Fibroblast of mammary gland (primary cell): ENCODE measurements at regions not wholly inside any gene's neighbourhood (a gene's known extent, or its start where the extent isn't known, plus 50 kb on each side); places are given as distances from the start of the nearest gene placed in this dataset.
A peak's percentile ranks its signal among the peaks of the same experiment; 100 is the strongest.

ENCODE experiments used
- DNase-seq: peaks from one replicate; pipeline ENCODE4 v3.0.0-alpha.2; 2010; ENCODE audit warnings: low read depth
- H3K4me3 ChIP-seq: 2 replicates; pipeline ENCODE4 v1.5.1; 2011; ENCODE audit warnings: low read depth, mild to moderate bottlenecking, low read length, moderate library complexity; ENCODE audit not compliant: control insufficient read depth
- TF ChIP-seq, protein P1 (sequence below): conservative IDR thresholded peaks from 2 replicates; pipeline ENCODE4 v1.5.1; 2011; ENCODE audit warnings: low read depth, low read length, inconsistent platforms; ENCODE audit not compliant: control insufficient read depth, insufficient read depth

DNA sequence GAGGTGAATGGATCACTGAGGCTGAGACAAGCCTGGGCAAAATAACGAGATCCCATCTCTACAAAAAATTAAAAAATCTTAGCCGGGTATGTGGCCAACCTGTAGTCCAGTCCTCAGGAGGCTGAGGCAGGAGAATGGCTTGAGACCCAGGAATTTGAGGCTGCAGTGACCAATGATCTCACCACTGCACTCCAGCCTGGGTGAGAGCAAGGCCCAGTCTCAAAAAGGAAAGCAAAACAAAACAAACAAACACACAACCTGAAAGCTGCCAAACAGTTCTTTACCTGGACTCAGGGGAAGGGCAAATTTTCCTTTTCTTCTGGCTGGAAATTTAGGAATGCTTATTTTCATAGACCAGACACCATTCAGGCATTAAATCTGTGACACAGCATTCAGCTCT, 163.1 kb upstream of the FAT1 start:
- TF ChIP-seq, protein P1, sequence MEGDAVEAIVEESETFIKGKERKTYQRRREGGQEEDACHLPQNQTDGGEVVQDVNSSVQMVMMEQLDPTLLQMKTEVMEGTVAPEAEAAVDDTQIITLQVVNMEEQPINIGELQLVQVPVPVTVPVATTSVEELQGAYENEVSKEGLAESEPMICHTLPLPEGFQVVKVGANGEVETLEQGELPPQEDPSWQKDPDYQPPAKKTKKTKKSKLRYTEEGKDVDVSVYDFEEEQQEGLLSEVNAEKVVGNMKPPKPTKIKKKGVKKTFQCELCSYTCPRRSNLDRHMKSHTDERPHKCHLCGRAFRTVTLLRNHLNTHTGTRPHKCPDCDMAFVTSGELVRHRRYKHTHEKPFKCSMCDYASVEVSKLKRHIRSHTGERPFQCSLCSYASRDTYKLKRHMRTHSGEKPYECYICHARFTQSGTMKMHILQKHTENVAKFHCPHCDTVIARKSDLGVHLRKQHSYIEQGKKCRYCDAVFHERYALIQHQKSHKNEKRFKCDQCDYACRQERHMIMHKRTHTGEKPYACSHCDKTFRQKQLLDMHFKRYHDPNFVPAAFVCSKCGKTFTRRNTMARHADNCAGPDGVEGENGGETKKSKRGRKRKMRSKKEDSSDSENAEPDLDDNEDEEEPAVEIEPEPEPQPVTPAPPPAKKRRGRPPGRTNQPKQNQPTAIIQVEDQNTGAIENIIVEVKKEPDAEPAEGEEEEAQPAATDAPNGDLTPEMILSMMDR, result no peak
- no peak for DNase-seq
- no peak overlapping the region for H3K4me3 ChIP-seq

DNA sequence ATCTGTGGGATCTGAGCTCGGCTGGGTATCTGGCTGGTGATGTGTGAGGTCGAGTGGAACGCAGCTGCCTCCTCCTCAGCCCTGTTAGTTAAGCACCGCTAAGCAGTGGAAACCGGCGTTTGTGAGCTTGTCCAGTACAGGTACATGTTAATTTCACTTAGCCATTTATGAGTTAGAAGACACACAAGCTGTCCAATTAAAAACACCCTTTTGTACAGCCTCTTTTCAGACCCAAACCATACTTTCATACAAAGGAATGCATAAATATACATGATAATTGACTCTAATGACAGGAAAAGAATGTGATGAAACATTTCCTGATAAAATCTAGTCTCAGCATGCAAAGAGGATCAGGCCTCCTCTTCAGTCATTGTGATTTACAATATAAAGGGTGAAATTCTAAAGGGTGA, 163.6 kb upstream of the FAT1 start:
- H3K4me3 ChIP-seq, result no peak overlapping the region
- no peak for DNase-seq
- TF ChIP-seq, protein P1, result no peak

DNA sequence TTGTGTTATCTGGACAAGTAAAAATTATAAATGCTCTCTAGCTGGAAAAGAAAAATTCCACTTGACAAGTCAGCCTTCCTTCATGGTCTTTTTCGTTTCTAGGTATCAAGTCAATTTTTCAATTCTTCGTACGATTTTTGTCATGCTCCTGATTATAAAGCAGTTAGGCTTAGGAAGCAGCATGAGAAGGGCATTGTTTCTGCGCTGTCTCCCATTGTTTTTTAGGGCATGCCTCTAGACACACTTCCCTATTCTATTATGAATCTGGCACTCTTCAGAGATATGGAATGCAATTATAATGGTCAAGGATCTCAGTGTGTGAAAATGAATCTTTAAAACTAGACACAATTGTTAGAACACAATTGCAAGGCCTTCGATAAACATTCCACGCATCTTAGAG, 164.1 kb upstream of the FAT1 start:
- H3K4me3 ChIP-seq, result no peak overlapping the region
- TF ChIP-seq, protein P1, result no peak
- no peak for DNase-seq

DNA sequence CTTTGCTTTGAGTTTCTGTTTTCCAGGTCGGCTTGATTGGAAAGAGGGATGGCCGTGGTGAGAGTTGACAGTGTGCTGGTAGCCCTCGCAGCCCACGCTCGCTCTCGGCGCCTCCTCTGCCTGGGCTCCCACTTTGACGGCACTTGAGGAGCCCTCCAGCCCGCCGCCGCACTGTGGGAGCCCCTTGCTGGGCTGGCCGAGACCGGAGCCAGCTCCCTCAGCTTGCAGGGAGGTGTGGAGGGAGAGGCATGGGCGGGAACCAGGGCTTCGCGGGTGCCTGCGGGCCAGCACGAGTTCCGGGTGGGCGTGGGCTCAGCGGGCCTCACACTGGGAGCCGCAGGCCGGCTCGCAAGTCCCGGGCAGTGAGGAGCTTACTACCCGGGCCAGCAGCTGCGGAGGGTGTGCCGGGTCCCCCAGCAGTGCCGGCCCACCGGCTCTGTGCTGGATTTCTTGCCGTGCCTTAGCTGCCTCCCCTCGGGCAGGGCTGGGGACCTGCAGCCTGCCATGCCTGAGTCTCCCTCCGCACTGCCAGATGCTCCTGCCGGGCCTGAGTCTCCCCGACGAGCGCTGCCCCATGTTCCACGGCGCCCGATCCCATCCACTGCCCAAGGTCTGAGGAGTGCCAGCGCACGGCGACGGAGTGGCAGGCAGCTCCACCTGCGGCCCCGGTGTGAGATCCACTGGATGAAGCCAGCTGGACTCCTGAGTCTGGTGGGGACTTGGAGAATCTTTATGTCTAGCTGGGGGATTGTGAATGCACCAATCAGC, 166.4 kb upstream of the FAT1 start:
- TF ChIP-seq, protein P1, result no peak

DNA sequence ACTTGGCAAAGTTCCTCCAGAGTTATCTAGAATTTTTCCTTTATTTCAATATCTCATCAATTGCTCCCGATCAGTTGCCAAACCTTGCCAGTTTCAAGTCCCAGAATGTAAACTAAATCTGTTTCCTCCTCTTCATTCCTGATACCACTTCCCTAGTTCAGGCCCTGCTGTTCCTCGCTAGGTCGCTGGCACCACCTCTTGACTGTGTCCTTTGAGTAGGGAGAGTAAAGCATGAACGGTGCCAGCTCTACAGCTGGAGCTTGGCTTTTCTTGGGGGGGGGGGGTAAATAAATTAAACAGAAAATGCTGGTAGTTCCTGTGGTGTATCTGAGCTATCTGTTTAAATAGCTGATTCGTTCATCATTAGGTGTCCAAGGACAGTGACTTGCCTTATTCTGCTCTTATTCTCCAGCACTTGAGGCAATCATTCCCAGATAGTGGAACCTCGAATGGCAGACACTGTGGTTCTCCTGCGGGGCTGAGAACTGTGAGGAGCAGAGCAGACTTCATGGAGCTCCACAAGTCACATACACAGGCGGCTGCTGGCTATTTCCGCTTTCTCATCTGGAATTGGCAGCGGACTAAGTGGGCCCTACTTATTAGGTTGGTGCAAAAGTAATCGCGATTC, 168.3 kb upstream of the FAT1 start:
- TF ChIP-seq, protein P1, result no peak
- no peak overlapping the region for H3K4me3 ChIP-seq
- DNase-seq, result no peak

More for the DNA sequence above, 166.4 kb upstream of the FAT1 start:
- no peak for DNase-seq
- no peak overlapping the region for H3K4me3 ChIP-seq

DNA sequence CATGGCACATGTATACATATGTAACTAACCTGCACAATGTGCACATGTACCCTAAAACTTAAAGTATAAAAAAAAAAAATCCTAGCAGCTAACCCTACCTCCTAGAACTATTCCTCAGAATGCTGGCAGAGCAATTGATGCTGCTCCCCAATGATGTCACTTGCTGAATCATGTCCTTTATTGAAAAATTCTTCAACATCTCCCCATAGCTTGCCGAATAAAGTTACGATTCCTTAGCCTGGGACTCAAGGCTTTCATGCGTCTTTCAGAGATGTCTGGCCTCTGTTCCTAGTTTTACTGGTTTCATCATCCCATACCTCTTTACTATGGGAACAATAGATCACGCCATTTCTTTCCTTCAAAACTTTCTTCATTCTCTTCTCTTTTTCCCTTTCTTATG, 174.7 kb upstream of the FAT1 start:
- DNase-seq, result peak; percentile 51
- TF ChIP-seq, protein P1, result no peak
- H3K4me3 ChIP-seq, result no peak overlapping the region
